A549 (cell line): ENCODE measurements at regions not wholly inside any gene's neighbourhood (a gene's known extent, or its start where the extent isn't known, plus 50 kb on each side); places are given as distances from the start of the nearest gene placed in this dataset.

Source experiments
- ATAC-seq, 2 experiments: fragments of 200-7000 bp in 1 of 2; fragments of >200 bp in 1 of 2; cut with Nextera tagmentation in 1 of 2; cut with Tn5 transposase in 1 of 2; 3 replicates each; pipeline versions ENCODE4 v1.8.0 to v1.9.1; 2018 to 2020; ENCODE audit warnings: mild to moderate bottlenecking in 1 of 2, moderate library complexity in 1 of 2
- CTCF ChIA-PET: fragments of 300-600 bp; sonication (Branson Sonifier 250); formaldehyde crosslinking; extraction: SDS; loops from one replicate; lab custom pipeline; 2021; ENCODE audit warnings: antibody characterized with exemption, inconsistent platforms; lab: Yijun Ruan, JAX
- POLR2A ChIA-PET: fragments of 350-600 bp; formaldehyde crosslinking; extraction: SDS; loops from one replicate; lab custom pipeline; 2021; ENCODE audit warnings: antibody characterized with exemption, inconsistent platforms; lab: Yijun Ruan, JAX
- DNase-seq, 2 experiments: peaks; one replicate each; pipeline versions ENCODE4 v3.0.0 to v3.0.0-alpha.2; 2011 to 2016; ENCODE audit warnings: low read depth in 1 of 2, low spot score in 1 of 2
- FAIRE-seq: peaks from 2 replicates; lab custom pipeline; 2011; peaks lifted over from hg19 to GRCh38; lab: Jason Lieb, UNC
- H3K27ac ChIP-seq, 2 experiments: fragments of >200 bp; sonication (Bioruptor Twin); formaldehyde crosslinking; 3 replicates each; pipeline ENCODE4 v1.5.1; 2016 to 2017
- H3K4me1 ChIP-seq: fragments of >200 bp; sonication (Bioruptor Twin); formaldehyde crosslinking; 3 replicates; pipeline ENCODE4 v1.6.1; 2016
- H3K4me2 ChIP-seq: fragments of >200 bp; sonication (Bioruptor Twin); formaldehyde crosslinking; 3 replicates; pipeline ENCODE4 v1.6.1; 2016
- H3K4me3 ChIP-seq: fragments of >200 bp; sonication (Bioruptor Twin); formaldehyde crosslinking; 3 replicates; pipeline ENCODE4 v1.5.1; 2016
- H3K9me3 ChIP-seq: fragments of >200 bp; sonication (Bioruptor Twin); formaldehyde crosslinking; 3 replicates; pipeline ENCODE4 v1.6.1; 2016
- CBX8 ChIP-seq: fragments of 200-600 bp; sonication (generic); IDR thresholded peaks from 2 replicates; pipeline ENCODE4 v1.6.1; 2016
- CEBPB ChIP-seq, 2 experiments: fragments of >200 bp in 1 of 2; sonication (Bioruptor Twin) in 1 of 2; formaldehyde crosslinking in 1 of 2; IDR thresholded peaks; 2 replicates each; pipeline ENCODE4 v1.6.1; 2012 to 2016
- CHD4 ChIP-seq: fragments of 200-600 bp; sonication (generic); IDR thresholded peaks from 2 replicates; pipeline ENCODE4 v1.6.1; 2016; ENCODE audit warnings: antibody characterized with exemption, mild to moderate bottlenecking, borderline replicate concordance
- EHF ChIP-seq: fragments of 250-450 bp; sonication (Bioruptor Pico); IDR thresholded peaks from 2 replicates; pipeline ENCODE4 v1.5.0; 2020; ENCODE audit warnings: mild to moderate bottlenecking
- EP300 ChIP-seq, 2 experiments: fragments of >200 bp; sonication (Bioruptor Twin); formaldehyde crosslinking; IDR thresholded peaks; 2 replicates in 1 of 2; 3 replicates in 1 of 2; pipeline ENCODE4 v1.6.1; 2016 to 2017
- ESRRA ChIP-seq: fragments of 150-350 bp; IDR thresholded peaks from 2 replicates; pipeline ENCODE4 v1.6.1; 2014; ENCODE audit warnings: mild to moderate bottlenecking, low read length, borderline replicate concordance
- HDAC2 ChIP-seq: fragments of 200-600 bp; sonication (generic); IDR thresholded peaks from 2 replicates; pipeline ENCODE4 v1.6.1; 2016
- HOXA7 ChIP-seq: fragments of 250-450 bp; sonication (Bioruptor Pico); IDR thresholded peaks from 2 replicates; pipeline ENCODE4 v1.5.0; 2020; ENCODE audit warnings: mild to moderate bottlenecking, moderate library complexity
- HOXB13 ChIP-seq: fragments of 250-450 bp; sonication (Bioruptor Pico); IDR thresholded peaks from 2 replicates; pipeline ENCODE4 v1.5.0; 2020; ENCODE audit warnings: low read depth, mild to moderate bottlenecking, moderate library complexity
- JUN ChIP-seq, 2 experiments: fragments of >200 bp; sonication (Bioruptor Twin); formaldehyde crosslinking; IDR thresholded peaks; 2 replicates in 1 of 2; 3 replicates in 1 of 2; pipeline ENCODE4 v1.6.1; 2016 to 2017
- JUNB ChIP-seq: fragments of >200 bp; sonication (Bioruptor Twin); formaldehyde crosslinking; IDR thresholded peaks from 2 replicates; pipeline ENCODE4 v1.6.1; 2016
- KDM5A ChIP-seq: fragments of 200-600 bp; sonication (generic); IDR thresholded peaks from 2 replicates; pipeline ENCODE4 v1.6.1; 2016; ENCODE audit warnings: antibody characterized with exemption, mild to moderate bottlenecking
- MYC ChIP-seq: IDR thresholded peaks from 2 replicates; pipeline ENCODE4 v1.6.1; 2012; ENCODE audit warnings: mild to moderate bottlenecking, inconsistent platforms, low read length, improper control_type of control experiment, borderline replicate concordance
- NFE2L2 ChIP-seq: fragments of 150-350 bp; conservative IDR thresholded peaks from 2 replicates; pipeline ENCODE4 v1.6.1; 2014; ENCODE audit warnings: low read length
- NR3C1 ChIP-seq: fragments of >200 bp; sonication (Bioruptor Twin); formaldehyde crosslinking; IDR thresholded peaks from 3 replicates; pipeline ENCODE4 v1.6.1; 2017
- POLR2A ChIP-seq: IDR thresholded peaks from 2 replicates; pipeline ENCODE4 v1.6.1; 2012; ENCODE audit warnings: mild to moderate bottlenecking, low read length
- POLR2AphosphoS2 ChIP-seq: conservative IDR thresholded peaks from 2 replicates; pipeline ENCODE4 v1.6.1; 2012; ENCODE audit warnings: low read length, improper control_type of control experiment, inconsistent platforms
- whole genome bisulfite sequencing: methylation state at CpG from one replicate; pipeline ENCODE4 v1.1.6; 2017; ENCODE audit errors: missing lambda C conversion rate; 5-methylcytosine and 5-hydroxymethylcytosine counted together
- TF ChIP-seq, protein P1 (sequence below): IDR thresholded peaks from 2 replicates; pipeline ENCODE4 v1.6.1; 2012; ENCODE audit warnings: low read depth, borderline replicate concordance
- TF ChIP-seq, protein P2 (sequence below): fragments of 250-450 bp; sonication (Bioruptor Pico); IDR thresholded peaks from 2 replicates; pipeline ENCODE4 v1.5.0; 2021; ENCODE audit warnings: mild to moderate bottlenecking, moderate library complexity, borderline replicate concordance
- TF ChIP-seq, protein P3 (sequence below): fragments of >200 bp; sonication (Bioruptor Twin); formaldehyde crosslinking; IDR thresholded peaks from 2 replicates; pipeline ENCODE4 v1.6.1; 2016
- TF ChIP-seq, protein P4 (sequence below): fragments of 450-650 bp; IDR thresholded peaks from 2 replicates; pipeline ENCODE4 v1.6.1; 2014; ENCODE audit warnings: antibody characterized with exemption
- TF ChIP-seq, protein P5 (sequence below): fragments of 250-450 bp; sonication (Bioruptor Pico); IDR thresholded peaks from 2 replicates; pipeline ENCODE4 v1.5.0; 2020; ENCODE audit warnings: low read depth, mild to moderate bottlenecking, moderate library complexity

DNA sequence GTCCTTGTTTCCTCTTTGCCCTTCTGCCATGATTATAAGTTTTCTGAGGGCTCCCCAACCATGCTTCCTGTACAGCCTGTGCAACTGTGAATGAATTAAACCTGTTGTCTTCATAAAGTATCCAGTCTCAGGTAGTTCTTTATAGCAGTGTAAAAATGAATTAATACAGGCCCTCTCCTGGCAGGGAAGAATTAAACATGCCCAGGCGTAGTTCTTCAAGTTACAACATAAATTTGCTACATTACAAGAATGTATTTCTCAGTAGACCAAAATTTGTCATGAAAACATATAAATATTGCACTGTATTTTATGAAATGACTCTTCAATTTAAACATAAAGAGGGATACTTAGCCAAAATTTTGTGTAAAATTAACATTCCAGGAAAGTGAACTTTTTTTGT lies 1089.9 kb upstream of the PCDH10 start:
- no peak for ATAC-seq
- 65% methylated on average over 1 of the region's 1 CpG for WGBS
- FAIRE-seq: no peak
- DNase-seq: no peak
- no peaks in the 10 kb centered on the region for H3K4me1 ChIP-seq
- TF ChIP-seq NR3C1 (no peak), ESRRA (no peak), CBX8 (no peak), POLR2AphosphoS2 (no peak), HOXB13 (CRISPR knock-in tag) (no peak), CEBPB (IDR thresholded peaks at IDR 0.05) (no peak), HDAC2 (no peak)
- TF ChIP-seq, protein P1, sequence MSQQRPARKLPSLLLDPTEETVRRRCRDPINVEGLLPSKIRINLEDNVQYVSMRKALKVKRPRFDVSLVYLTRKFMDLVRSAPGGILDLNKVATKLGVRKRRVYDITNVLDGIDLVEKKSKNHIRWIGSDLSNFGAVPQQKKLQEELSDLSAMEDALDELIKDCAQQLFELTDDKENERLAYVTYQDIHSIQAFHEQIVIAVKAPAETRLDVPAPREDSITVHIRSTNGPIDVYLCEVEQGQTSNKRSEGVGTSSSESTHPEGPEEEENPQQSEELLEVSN: no peak
- TF ChIP-seq, protein P2, sequence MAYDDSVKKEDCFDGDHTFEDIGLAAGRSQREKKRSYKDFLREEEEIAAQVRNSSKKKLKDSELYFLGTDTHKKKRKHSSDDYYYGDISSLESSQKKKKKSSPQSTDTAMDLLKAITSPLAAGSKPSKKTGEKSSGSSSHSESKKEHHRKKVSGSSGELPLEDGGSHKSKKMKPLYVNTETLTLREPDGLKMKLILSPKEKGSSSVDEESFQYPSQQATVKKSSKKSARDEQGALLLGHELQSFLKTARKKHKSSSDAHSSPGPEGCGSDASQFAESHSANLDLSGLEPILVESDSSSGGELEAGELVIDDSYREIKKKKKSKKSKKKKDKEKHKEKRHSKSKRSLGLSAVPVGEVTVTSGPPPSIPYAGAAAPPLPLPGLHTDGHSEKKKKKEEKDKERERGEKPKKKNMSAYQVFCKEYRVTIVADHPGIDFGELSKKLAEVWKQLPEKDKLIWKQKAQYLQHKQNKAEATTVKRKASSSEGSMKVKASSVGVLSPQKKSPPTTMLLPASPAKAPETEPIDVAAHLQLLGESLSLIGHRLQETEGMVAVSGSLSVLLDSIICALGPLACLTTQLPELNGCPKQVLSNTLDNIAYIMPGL (CRISPR knock-in tag): no peak
- TF ChIP-seq, all 56 proteins: peak for 0
- H3K27ac ChIP-seq: no peak overlapping the region
- H3K4me3 ChIP-seq: no peak overlapping the region
- H3K9me3 ChIP-seq: no peaks in the 10 kb centered on the region
- no peak overlapping the region for H3K4me2 ChIP-seq
- CTCF ChIA-PET: no interaction called here
- POLR2A ChIA-PET: no interaction called here

DNA sequence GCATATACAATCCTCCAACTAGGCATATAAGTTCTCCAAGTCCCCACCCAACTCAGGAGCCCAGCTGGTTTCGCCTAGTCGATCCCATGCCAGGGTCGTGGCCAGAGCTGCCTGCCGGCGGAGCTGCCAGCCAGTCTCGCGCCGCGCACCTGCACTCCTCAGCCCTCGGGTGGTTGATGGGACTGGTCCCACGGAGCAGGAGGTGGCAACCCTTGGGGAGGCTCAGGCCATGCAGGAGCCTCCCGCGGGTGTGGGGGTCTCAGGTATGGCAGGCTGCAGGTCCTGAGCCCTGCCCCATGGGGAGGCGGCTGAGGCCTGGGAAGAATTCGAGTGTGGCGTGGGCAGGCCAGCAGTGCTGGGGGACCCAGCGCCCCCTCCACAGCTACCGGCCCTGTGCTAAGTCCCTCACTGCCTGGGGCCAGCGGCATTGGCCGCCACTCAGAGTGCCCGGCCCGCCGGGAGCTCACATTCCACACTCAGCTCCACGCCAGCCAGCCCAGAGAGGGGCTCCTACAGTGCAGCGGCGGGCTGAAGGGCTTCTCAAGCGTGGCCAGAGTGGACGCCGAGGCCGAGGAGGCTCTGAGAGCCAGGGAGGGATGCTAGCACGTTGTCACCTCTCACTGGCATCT lies 1086.4 kb upstream of the PCDH10 start:
- TF ChIP-seq, protein P2 (CRISPR knock-in tag): no peak
- TF ChIP-seq POLR2AphosphoS2 (no peak), KDM5A (no peak), NFE2L2 (no peak), EHF (CRISPR knock-in tag) (no peak), CHD4 (no peak), POLR2A (no peak), MYC (no peak), JUN (IDR thresholded peaks at IDR 0.05) (no peak), HOXA7 (CRISPR knock-in tag) (no peak), EP300 (IDR thresholded peaks at IDR 0.05) (no peak), JUNB (no peak)
- TF ChIP-seq, protein P3, sequence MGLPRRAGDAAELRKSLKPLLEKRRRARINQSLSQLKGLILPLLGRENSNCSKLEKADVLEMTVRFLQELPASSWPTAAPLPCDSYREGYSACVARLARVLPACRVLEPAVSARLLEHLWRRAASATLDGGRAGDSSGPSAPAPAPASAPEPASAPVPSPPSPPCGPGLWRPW: no peak
- TF ChIP-seq, protein P4, sequence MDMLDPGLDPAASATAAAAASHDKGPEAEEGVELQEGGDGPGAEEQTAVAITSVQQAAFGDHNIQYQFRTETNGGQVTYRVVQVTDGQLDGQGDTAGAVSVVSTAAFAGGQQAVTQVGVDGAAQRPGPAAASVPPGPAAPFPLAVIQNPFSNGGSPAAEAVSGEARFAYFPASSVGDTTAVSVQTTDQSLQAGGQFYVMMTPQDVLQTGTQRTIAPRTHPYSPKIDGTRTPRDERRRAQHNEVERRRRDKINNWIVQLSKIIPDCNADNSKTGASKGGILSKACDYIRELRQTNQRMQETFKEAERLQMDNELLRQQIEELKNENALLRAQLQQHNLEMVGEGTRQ: no peak
- TF ChIP-seq, protein P5, sequence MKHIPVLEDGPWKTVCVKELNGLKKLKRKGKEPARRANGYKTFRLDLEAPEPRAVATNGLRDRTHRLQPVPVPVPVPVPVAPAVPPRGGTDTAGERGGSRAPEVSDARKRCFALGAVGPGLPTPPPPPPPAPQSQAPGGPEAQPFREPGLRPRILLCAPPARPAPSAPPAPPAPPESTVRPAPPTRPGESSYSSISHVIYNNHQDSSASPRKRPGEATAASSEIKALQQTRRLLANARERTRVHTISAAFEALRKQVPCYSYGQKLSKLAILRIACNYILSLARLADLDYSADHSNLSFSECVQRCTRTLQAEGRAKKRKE: no peak
- 72% methylated on average over 6 of the region's 31 CpGs for WGBS
- ATAC-seq: no peak
- Histone ChIP-seq H3K4me1 (no peaks in the 10 kb centered on the region), H3K27ac (no peak overlapping the region), H3K9me3 (no peaks in the 10 kb centered on the region), H3K4me3 (no peak overlapping the region), H3K4me2 (no peak overlapping the region)
- POLR2A ChIA-PET: no interaction called here
- no peak for DNase-seq
- CTCF ChIA-PET: interaction anchor here (1.0 kb wide), 1 partner anchor 8 kb away, joined by 4 read pairs; no protein-coding TSS in a partner anchor
- FAIRE-seq: no peak
